ENCODE measurements at regions not wholly inside any gene's neighbourhood (a gene's known extent, or its start where the extent isn't known, plus 50 kb on each side); places are given as distances from the start of the nearest gene placed in this dataset.

DNA sequence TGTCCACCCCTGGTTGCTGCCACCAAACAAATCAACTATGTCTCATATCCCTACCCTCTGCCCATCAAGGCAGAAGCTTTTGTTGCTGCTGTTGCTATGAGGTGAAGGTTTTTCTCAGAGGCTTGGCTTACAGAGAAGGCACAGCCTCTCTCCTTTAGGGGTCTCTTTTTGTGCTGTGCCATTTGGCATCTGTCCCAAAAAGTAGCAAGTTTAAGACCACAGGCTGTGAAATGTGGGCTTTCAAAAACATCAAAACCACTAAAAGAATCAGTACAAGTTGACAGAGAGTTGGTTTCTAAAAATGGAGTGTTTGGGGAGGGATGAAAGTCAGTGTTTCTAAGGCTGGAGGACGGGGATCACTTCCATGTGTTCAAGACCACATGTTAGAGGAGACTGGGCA is 634.9 kb downstream of the BCOR start:
- TF ChIP-seq CTCF (conservative IDR thresholded peaks at IDR 0.05; ENCODE audit: low read depth, low read length) (no peak), MXI1 (IDR thresholded peaks at IDR 0.05; ENCODE audit: borderline replicate concordance, low read depth, low read length) (no peak), CEBPB (IDR thresholded peaks at IDR 0.05; ENCODE audit: low read depth, low read length) (no peak)
- TF ChIP-seq, protein P1, sequence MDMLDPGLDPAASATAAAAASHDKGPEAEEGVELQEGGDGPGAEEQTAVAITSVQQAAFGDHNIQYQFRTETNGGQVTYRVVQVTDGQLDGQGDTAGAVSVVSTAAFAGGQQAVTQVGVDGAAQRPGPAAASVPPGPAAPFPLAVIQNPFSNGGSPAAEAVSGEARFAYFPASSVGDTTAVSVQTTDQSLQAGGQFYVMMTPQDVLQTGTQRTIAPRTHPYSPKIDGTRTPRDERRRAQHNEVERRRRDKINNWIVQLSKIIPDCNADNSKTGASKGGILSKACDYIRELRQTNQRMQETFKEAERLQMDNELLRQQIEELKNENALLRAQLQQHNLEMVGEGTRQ (IDR thresholded peaks at IDR 0.05; ENCODE audit: low read depth, low read length) = no peak

All from IMR-90 (cell line).